HPDE6-E6E7 (cell line): ENCODE measurements at regions not wholly inside any gene's neighbourhood (a gene's known extent, or its start where the extent isn't known, plus 50 kb on each side); places are given as distances from the start of the nearest gene placed in this dataset.
"Not testable (repeated sequence)": the region's sequence is repeated elsewhere in the genome, so short reads cannot be mapped to it uniquely, and the experiment has no call there.

ENCODE experiments used
- DNase-seq: peaks from one replicate; pipeline ENCODE4 v3.0.0; 2011; ENCODE audit warnings: missing footprints; ENCODE audit errors: extremely low spot score

DNA sequence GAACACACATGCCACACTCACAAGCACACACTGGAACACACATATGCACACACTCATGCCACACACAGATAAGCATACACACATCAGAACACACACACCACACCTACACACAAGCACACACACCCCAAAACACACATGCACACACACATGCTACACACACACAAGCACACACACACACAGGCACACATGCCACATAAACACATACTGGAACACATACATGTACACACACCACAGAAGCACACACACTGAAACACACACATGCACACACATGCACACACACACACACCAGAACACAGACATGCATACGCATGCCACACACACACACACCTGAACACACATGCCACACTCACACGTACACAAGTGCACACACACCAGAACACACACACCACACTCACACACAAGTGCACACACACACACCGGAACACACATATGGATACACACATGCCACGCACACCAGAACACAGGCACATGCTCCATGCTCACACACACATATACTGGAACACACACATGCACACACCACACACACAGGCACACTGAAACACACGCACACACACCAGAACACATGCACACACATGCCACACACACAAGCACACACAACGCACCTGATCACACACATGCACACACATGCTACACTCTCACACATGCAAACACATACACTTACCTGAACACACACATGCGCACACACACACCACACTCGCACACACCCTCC, 78.0 kb upstream of the IRX4 start:
- DNase-seq, result no peak

DNA sequence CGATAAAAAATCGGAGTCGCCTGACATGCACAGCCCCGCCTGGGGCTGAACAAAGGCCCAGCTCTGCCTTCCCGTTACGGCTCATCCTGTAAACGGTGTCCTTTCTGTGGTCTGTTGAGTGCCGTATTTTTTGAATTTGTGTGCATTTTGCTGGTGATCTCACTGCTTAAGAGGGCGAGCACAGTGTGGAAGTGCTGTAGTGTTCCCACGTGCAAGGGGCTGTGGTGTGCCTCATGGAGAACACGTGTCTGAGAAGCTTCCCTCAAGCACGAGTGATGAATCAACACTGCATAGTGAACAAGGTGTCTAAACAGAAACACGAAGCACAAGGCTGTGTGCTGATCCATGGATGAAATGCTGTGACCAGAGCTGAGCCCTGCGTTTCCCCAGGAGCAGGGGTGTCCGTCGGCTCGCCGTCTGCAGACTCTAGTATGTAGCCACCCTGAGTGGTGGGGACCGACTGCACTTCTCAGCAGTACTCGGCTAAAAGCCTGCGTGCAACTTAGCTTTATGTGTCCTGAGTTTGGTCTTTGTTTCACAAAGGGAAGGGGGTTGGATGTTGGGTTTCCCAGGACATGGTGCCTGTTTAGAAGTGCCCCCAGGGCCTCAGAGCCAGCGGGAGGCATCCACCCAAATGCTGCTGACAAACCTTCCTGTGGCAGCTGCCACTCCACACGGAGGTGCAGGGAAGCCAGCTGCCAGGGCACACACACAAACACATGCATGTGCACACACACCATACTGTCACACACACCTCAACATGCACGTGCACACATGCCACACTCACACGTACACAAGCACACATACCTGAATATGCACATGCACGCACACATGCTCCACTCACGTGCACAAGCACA, 77.2 kb upstream of the IRX4 start:
- no peak for DNase-seq

DNA sequence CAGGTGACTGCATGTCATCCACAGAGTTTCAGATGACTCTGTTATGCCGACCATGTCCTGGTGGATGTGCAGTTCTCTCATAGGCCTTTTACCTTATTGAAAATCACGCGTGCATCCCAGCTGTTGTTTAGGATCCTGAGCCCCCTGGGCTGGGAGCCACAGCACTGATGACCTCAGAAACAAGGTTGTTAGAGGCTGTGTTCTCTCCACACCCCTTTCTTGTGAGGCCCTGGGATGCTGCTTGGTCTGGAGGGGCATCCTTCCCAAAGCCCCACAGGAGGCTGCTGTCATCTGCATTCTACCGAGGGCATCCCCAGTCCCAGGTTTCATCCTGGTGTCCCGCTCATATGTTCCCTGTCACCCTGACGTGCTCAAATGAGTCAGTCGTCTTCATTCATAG, 76.5 kb upstream of the IRX4 start:
- DNase-seq, result no peak

DNA sequence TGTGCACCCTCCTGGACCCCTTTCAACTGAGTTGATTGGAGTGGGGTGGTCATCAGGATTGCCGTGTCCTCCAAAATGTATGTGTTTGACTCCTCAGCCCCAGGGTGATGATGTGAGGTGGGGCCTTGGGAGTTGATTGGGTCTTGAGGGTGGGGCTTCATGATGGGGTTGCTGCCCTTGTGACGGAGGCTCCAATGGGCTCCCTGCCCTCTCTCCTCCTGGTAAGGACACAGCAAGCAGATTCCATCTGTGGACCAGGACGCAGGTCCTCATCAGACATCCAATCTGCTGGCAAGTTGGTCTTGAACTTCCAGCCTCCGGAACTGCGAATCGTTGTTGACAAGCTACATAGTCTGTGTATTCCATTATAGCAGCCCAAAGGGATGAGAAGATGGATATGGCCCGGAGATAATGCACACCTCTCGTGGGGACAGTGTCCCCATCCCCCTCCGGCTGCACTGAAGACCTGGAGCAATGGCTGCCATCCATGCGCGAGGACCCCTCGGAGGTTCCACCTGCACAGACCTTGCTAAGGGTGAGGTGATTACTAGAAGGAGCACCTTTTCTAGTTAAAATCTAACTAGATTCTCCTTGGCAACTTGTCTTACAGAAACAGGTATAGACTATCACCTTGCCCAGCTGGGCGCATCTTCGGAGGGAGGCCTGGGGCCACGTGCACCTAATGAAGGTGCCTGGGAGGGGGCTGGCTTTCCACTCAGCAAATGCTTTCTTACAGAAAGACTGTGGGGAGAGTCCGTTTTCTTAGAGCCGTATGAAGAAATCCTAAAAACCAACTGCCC, 75.7 kb upstream of the IRX4 start:
- DNase-seq, result no peak

DNA sequence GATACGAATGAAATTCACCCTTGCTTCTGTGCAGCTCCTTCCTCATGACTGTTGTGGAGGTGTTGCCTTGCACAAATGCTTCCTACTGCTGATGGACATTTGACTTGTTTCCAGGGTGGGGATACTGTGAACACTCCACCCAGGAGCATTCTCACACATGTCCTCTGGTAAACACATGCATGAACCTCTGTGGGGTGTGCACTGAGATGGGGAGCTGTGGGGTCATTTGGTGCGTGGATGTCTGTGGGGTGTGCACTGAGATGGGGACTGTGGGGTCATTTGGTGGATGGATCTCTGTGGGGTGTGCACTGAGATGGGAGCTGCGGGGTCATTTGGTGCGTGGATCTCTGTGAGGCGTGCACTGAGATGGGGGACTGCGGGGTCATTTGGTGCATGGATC, 72.9 kb upstream of the IRX4 start:
- DNase-seq, result no peak

DNA sequence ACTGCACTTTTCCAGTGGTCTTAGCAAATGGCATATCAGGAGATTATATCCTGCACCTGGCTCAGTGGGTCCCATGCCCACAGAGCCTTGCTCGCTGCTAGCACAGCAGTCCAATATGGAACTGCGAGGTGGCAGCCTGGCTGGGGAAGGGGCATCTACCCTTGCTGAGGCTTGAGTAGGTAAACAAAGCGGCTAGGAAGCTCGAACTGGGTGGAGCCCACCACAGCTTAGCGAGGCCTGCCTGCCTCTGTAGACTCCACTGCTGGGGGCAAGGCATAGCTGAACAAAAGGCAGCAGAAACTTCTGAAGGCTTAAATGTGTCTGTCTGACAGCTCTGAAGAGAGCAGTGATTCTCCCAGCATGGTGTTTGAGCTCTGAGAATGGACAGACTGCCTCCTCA, 71.0 kb upstream of the IRX4 start:
- not testable (repeated sequence) for DNase-seq

DNA sequence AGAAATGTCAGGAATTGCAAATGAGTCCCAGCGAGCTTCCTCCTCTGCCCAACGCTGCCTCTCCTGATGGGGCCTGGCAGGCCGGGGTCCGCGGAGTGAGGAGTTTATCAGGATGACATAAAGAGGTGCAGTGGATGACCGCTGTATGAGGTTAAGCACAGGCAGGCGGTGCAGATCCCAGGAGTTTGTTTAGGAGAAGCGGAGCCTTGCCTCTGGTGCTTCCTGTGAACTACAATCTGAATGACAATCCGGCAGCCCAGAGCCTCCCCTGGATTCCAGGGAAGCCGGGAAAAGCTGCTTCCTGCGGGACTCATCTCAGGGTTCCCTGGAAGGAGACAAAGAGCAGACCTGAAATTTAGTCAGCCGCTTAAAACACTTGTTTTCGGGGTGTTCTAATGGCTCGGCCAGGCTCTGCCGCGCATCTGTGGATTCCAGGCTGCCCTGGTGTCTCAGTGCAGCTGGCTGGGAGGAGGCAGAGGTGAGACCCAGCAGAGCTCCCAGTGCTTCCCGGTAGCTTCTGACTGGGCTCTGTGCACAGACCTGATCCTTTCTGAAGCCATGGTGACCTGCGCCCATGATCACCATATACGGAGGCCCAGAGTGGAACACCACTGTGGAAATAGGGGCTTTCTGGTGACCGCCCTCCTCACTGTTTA, 69.8 kb upstream of the IRX4 start:
- no peak for DNase-seq

DNA sequence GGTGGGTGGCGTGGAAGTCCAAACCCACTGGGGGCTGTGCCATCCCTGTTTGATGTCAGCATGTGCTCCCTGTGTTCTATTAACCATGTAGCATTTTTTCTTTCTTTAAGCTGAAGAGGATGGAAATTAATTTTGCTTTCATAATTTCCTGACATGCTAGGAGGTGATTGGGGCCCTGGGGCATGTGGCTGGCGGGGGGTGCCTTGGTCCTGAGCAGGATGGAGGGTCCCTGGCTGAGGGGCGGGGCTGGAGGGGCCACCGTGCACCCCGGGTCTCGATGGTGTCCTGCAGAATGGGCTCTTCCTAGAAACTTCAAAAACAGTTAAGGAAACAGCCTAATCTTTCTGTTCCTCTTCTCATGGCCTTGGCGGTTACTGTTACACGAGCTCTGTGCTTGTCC, 69.3 kb upstream of the IRX4 start:
- no peak for DNase-seq

DNA sequence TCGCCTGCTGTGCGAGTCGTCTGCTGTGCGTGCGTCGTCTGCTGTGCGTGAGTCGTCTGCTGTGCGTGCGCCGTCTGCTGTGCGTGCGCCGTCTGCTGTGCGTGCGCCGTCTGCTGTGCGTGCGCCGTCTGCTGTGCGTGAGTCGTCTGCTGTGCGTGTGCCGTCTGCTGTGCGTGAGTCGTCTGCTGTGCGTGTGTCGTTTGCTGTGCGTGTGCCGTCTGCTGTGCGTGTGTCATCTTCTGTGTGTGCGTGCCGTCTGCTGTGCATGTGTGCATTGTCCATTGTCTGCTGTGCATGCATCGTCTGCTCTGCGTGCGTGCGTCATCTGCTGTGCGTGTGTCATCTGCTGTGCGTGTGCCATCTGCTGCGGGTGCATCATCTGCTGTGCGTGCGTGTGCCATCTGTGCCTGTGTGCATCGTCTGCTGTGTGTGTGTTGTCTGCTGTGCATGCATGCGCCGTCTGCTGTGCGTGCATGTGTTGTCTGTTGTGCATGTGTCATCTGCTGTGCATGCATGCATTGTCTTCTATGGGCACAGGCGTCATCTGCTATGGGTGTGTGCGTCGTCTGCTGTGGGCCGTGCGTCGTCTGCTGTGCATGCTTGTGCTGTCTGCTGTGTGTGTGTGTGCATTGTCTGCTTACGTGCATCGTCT, 68.6 kb upstream of the IRX4 start:
- DNase-seq, result no peak

DNA sequence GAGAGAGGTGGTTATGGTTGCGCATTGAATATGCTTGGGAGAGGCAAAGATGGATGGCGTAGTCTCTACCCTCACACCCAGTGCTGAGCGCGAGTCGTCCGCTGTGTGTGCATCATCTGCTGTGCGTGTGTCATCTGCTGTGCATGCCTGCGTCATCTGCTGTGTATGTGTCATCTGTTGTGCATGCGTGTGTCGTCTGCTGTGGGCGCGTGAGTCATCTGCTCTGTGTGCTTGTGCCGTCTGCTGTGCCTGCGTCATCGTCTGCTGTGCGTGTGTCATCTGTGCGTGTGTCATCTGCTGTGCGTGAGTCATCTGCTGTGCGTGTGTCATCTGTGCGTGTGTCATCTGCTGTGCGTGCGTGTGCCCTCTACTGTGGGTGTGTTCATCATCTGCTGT, 68.0 kb upstream of the IRX4 start:
- DNase-seq, result no peak

DNA sequence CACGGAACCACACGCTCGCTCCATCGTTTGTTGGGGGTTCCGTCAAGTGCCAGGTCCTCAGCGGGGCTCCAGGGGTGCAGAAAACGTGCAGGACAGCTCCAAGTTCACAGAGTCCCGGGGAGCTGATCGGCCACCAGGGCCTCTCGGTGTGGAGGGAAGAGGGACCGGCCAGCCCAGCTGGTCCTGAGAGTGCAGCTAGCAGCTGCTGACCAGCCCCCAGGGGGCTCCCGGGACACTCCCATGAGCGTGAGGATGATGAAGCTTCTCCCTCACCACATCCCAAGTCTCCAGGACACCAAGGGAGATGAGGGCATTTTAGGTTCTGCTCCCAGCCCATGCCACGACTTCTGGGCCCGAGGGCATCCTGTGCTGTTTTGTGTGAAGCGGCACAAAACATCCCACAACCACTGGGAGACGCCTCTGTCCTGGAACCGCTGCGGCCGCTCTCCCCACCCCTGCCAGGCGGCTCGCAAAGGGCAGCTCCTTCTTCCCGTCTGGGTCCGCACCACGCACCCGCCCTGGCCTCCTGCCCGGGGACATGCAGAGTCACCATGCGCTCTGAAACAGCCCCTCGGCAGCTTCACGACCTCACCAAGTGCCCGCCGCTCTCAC, 67.5 kb upstream of the IRX4 start:
- DNase-seq, result no peak

DNA sequence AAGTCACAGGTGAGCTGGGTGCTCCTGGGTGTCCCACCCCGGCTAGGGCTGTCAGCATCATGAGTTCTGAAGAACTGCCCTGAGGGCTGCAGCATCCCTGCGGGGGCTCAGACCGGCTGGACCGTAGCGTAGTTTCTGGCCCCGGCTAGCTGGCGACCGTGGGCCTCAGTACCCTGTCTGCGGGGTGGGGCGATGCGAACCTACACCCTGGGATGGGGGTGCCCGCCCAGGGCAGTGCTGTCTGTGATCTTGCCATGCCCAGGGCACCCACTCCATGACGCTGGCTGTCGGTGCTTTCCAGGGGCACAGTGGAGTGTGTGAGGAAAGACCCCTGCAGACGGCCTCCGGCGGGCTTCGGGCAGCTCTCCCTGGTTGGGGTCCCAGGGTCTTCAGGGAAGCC, 66.5 kb upstream of the IRX4 start:
- no peak for DNase-seq

DNA sequence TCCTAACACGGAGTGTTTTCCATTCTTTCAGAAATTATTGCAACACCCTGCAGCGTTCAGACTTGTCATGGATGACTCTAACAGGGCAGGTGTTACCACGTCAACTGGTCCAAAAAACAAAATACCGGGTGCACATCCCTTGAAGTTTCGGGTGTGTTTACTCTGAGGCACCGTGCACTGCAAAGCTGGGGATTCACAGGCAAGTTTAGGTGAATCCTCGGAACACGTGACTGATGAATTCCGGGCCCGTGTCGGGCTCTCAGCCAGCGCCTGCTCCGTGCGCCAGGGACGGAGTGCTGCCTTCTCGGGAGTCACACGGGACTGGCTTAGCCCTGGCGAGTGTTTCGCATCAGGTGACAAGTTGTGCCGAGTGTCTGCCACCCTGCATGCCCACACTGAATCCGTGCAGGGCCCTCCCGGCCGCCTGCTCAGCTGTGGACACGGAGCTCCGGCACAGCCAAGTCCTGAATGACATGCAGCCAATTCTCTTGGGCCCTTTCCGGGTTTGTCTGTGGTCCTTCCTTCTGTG, 66.0 kb upstream of the IRX4 start:
- DNase-seq, result no peak

DNA sequence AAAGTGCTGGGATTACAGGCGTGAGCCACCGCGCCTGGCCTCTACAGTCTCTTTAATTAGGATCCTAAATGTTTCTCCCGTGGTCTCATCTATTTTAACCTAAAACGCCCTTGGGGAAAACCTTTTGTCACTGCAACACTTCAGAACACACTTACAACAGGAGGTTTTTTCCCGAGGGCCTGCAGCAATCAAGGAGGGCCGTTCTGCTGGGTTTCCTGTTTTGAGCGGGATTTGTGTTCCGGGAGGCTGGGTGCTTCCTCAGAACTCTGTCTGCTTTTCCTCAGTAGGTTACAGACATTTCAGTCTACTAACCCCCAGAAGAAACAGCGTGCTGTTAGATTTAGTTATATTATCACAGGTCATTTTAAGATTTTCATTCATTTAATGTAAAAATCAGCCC, 65.4 kb upstream of the IRX4 start:
- DNase-seq, result no peak

DNA sequence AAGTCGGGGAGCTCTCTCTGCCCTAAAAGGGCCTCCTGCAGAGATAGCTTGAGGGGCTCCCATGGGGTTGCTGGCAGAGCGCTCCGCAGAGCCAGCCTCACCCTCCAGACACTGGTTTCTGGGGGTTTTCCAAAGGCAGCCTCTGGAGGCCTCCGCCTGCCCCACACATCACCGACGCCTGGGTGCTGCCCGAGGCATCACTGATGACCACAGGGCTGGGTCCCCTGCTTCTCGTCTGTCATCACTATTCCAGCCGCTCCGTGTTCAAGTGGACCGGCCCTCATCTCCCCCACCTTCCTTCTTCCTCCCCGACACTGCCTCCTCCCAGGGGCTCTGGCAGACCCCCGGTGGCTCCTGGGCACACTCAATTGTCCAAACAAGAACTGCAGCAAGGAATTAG, 64.1 kb upstream of the IRX4 start:
- DNase-seq, result no peak

DNA sequence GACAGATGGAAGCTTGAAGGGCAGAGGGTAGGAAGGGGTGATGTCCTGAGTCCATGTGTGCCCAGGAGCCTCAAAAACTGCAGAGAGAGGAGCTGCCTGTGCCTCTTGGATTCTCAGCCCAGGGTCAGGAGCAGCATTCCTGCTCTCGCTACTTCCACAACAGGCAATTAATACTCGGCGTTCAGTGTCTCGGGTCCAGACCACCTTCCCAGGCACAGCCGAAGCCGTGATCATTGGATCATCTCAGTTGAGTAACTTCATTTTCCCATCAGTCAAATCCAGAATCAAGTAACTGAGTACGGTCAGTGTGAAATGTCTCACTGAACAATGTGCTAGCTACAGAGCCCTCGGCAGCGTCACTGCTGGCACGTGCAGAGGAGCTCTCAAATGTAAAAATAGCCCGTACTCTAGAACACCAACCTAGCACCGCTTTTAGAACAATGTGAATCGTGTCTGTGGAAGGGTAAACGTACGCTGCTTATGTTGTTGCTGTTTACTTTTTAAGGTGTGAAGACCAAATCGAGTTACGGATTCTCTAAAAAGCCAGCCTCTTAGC, 63.5 kb upstream of the IRX4 start:
- no peak for DNase-seq

DNA sequence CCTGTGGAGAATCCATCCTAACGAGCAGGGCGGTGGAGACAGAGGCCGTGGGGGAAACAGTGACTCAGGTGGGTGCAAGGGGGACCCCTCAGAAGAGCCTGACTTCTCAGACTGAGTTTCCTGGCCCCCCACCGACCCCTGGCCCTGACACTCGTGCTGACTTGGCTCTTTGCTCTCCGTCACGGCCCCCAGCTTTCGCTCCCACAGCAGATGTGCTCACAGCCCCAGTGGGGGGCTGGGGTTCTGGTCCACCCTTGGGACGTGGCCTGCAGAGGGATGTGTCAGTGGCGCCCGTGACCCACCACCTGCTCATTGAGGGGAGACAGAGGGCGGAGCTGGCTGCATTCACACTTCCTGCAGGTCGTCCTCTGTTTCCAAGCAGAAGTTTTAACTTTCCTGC, 62.9 kb upstream of the IRX4 start:
- DNase-seq, result no peak

DNA sequence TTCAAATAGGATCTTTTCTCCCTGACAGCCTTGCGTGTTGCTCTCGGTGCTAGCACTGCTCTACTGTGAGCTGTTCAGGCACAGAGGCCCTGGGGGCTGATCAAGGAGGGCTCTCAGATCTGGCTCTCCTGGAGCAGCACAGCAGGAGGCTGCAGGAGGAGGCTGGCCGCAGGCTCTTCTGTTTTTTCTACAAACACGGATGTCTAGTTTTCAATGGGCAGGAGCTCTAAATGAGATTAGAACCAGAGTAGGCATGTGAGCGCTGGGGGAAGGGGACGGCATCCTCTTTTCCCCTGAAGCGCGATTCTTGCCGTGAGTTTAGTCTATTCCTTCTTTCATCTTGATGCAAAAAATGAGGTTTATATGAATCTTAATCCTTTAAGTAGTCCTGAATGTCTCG, 61.7 kb upstream of the IRX4 start:
- DNase-seq, result no peak

DNA sequence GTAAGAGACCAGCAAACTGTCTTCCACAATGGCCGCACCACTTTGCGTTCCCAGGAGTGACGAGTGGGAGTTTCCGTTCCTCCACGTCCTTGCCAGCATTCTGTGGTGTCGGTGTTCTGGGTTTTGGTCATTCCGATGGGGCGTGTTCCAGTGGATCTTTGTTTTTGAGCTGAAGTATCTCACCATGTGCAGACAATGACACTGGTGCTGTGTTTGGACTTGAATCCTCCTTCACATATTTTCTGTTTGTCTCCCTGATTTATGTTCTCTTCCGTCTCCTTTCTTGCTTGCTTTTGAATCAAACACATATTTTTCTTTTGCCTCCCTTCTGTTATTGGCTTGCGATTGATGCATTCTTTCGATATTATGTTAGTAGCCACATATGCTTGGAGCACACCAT, 60.8 kb upstream of the IRX4 start:
- no peak for DNase-seq

DNA sequence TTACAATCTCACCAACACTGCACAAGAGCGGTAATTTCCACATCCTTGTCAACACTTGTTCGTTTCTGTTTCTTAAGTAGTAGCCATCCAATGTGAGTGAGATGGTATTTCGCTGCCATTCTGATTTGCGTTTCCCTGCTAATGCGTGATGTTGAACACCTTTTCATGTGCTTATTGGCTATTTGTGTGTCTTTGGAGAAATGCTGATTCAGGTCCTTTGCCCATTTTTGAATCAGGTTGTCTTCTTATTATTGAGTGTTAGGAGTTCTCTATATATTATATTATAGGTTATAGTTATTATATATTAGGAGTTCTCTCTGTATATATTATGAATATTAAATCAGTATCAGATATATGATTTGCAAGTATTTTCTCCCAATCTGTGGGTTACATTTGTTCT, 59.9 kb upstream of the IRX4 start:
- DNase-seq, result no peak

DNA sequence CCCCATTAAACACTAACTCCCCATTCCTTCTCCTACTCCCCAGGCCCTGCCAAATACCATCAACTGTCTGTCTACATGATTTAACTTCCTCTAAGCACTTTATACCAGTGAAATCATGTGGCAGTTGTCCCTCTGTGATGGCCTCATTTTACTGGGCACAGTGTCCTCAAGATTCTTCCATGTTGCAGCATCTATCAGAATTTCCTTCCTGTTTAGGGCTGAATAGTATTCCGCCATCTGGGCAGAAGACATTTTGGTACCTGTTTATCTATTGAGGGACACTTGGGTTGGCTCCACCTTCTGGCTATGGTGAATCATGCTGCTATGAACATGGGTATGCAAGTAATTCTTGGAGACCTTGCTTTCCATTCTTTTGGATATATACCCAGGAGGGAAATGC, 59.4 kb upstream of the IRX4 start:
- DNase-seq, result no peak
